Muscle layer of duodenum (tissue), 2 donors: ENCODE measurements at regions not wholly inside any gene's neighbourhood (a gene's known extent, or its start where the extent isn't known, plus 50 kb on each side); places are given as distances from the start of the nearest gene placed in this dataset.

Experiments used
- H3K27ac ChIP-seq: one replicate; pipeline ENCODE4 v1.7.0; 2013; ENCODE audit warnings: mild to moderate bottlenecking, low read length
- H3K27me3 ChIP-seq: one replicate; pipeline ENCODE4 v1.7.0; 2013; ENCODE audit warnings: low read depth, mild to moderate bottlenecking, control low read depth, low read length
- H3K36me3 ChIP-seq, 2 donors: one replicate each; pipeline ENCODE4 v1.7.0; 2013; ENCODE audit warnings: low read length in 2 of 2, control low read depth in 1 of 2, mild to moderate bottlenecking in 1 of 2; ENCODE audit not compliant: insufficient read depth in 2 of 2, control insufficient read depth in 1 of 2
- H3K4me1 ChIP-seq, 2 donors: one replicate each; pipeline ENCODE4 v1.7.0; 2013; ENCODE audit warnings: low read length in 2 of 2, mild to moderate bottlenecking in 2 of 2, control low read depth in 1 of 2, moderate library complexity in 1 of 2; ENCODE audit not compliant: insufficient read depth in 2 of 2, control insufficient read depth in 1 of 2
- H3K4me3 ChIP-seq, 2 donors: one replicate each; pipeline ENCODE4 v1.7.0; 2013; ENCODE audit warnings: low read length in 2 of 2, low read depth in 1 of 2, mild to moderate bottlenecking in 1 of 2
- H3K9me3 ChIP-seq, 2 donors: one replicate each; pipeline ENCODE4 v1.7.0; 2013; ENCODE audit warnings: low read length in 2 of 2, control low read depth in 1 of 2, mild to moderate bottlenecking in 1 of 2; ENCODE audit not compliant: control insufficient read depth in 1 of 2
- donor health status: healthy.

GRCh38 chr19:28481674-28482073 is 731.3 kb downstream of the UQCRFS1 start:
- no peak overlapping the region for H3K27ac ChIP-seq
- no peaks in the 10 kb centered on the region for H3K9me3 ChIP-seq
- H3K4me3 ChIP-seq = no peak overlapping the region
- H3K36me3 ChIP-seq = no peaks in the 10 kb centered on the region
- no peaks in the 10 kb centered on the region for H3K27me3 ChIP-seq
- H3K4me1 ChIP-seq = no peaks in the 10 kb centered on the region

- no peak overlapping the region for H3K27ac ChIP-seq
- H3K27me3 ChIP-seq = no peaks in the 10 kb centered on the region
- no peak overlapping the region for H3K4me3 ChIP-seq
- no peaks in the 10 kb centered on the region for H3K4me1 ChIP-seq
- no peaks in the 10 kb centered on the region for H3K9me3 ChIP-seq
- no peaks in the 10 kb centered on the region for H3K36me3 ChIP-seq
Measured at GRCh38 chr19:28475525-28475924, 737.4 kb downstream of the UQCRFS1 start.

GRCh38 chr19:28472843-28473242 is 740.1 kb downstream of the UQCRFS1 start:
- Histone ChIP-seq H3K27me3 (no peaks in the 10 kb centered on the region), H3K4me1 (no peaks in the 10 kb centered on the region), H3K27ac (no peak overlapping the region), H3K36me3 (no peaks in the 10 kb centered on the region), H3K9me3 (no peaks in the 10 kb centered on the region), H3K4me3 (no peak overlapping the region)

- no peaks in the 10 kb centered on the region for H3K27me3 ChIP-seq
- no peaks in the 10 kb centered on the region for H3K9me3 ChIP-seq
- H3K27ac ChIP-seq = no peak overlapping the region
- no peak overlapping the region for H3K4me3 ChIP-seq
- no peaks in the 10 kb centered on the region for H3K36me3 ChIP-seq
- H3K4me1 ChIP-seq = no peaks in the 10 kb centered on the region
Measured at GRCh38 chr19:28471731-28472510, 741.0 kb downstream of the UQCRFS1 start.

- Histone ChIP-seq H3K36me3 (no peaks in the 10 kb centered on the region), H3K4me1 (no peaks in the 10 kb centered on the region), H3K9me3 (no peaks in the 10 kb centered on the region), H3K27ac (no peak overlapping the region), H3K4me3 (no peak overlapping the region), H3K27me3 (no peaks in the 10 kb centered on the region)
Measured at GRCh38 chr19:28469544-28469943, 743.4 kb downstream of the UQCRFS1 start.

- no peak overlapping the region for H3K27ac ChIP-seq
- H3K4me3 ChIP-seq = no peak overlapping the region
- no peaks in the 10 kb centered on the region for H3K4me1 ChIP-seq
- H3K9me3 ChIP-seq = no peaks in the 10 kb centered on the region
- no peaks in the 10 kb centered on the region for H3K27me3 ChIP-seq
- H3K36me3 ChIP-seq = no peaks in the 10 kb centered on the region
Measured at GRCh38 chr19:28468701-28469459, 744.1 kb downstream of the UQCRFS1 start.

GRCh38 chr19:28466107-28467045 is 746.6 kb downstream of the UQCRFS1 start:
- H3K4me1 ChIP-seq = no peaks in the 10 kb centered on the region
- H3K27ac ChIP-seq = no peak overlapping the region
- no peaks in the 10 kb centered on the region for H3K36me3 ChIP-seq
- no peak overlapping the region for H3K4me3 ChIP-seq
- H3K9me3 ChIP-seq = no peaks in the 10 kb centered on the region
- H3K27me3 ChIP-seq = no peaks in the 10 kb centered on the region

GRCh38 chr19:28465371-28466086 is 747.4 kb downstream of the UQCRFS1 start:
- H3K4me1 ChIP-seq = no peaks in the 10 kb centered on the region
- H3K36me3 ChIP-seq = no peaks in the 10 kb centered on the region
- no peak overlapping the region for H3K4me3 ChIP-seq

GRCh38 chr19:28463493-28464053 is 749.4 kb downstream of the UQCRFS1 start:
- Histone ChIP-seq H3K36me3 (no peaks in the 10 kb centered on the region), H3K4me3 (no peak overlapping the region), H3K4me1 (no peaks in the 10 kb centered on the region), H3K27me3 (no peaks in the 10 kb centered on the region), H3K9me3 (no peaks in the 10 kb centered on the region), H3K27ac (no peak overlapping the region)

More at GRCh38 chr19:28465371-28466086, 747.4 kb downstream of the UQCRFS1 start:
- Histone ChIP-seq H3K27me3 (no peaks in the 10 kb centered on the region), H3K9me3 (no peaks in the 10 kb centered on the region), H3K27ac (no peak overlapping the region)

- H3K36me3 ChIP-seq = no peaks in the 10 kb centered on the region
- H3K27ac ChIP-seq = no peak overlapping the region
- no peaks in the 10 kb centered on the region for H3K9me3 ChIP-seq
- H3K4me1 ChIP-seq = no peaks in the 10 kb centered on the region
- H3K27me3 ChIP-seq = no peaks in the 10 kb centered on the region
- no peak overlapping the region for H3K4me3 ChIP-seq
Measured at GRCh38 chr19:28457620-28458019, 755.3 kb downstream of the UQCRFS1 start.
